Loucy (cell line): ENCODE measurements at regions not wholly inside any gene's neighbourhood (a gene's known extent, or its start where the extent isn't known, plus 50 kb on each side); places are given as distances from the start of the nearest gene placed in this dataset.

Experiments used
- H2AFZ ChIP-seq: fragments of 200-600 bp; sonication (generic); 2 replicates; pipeline ENCODE4 v1.6.0; 2016; ENCODE audit warnings: antibody characterized with exemption, mild to moderate bottlenecking, low read length, moderate library complexity
- H3F3A ChIP-seq: fragments of 200-600 bp; 2 replicates; pipeline ENCODE4 v1.6.0; 2016; ENCODE audit warnings: antibody characterized with exemption, low read depth, mild to moderate bottlenecking
- H3K27me3 ChIP-seq: fragments of 200-600 bp; sonication (generic); 2 replicates; pipeline ENCODE4 v1.6.1; 2014; ENCODE audit warnings: low read length, mild to moderate bottlenecking; ENCODE audit not compliant: insufficient read depth, poor library complexity, severe bottlenecking
- H3K36me3 ChIP-seq: fragments of 200-600 bp; sonication (generic); 2 replicates; pipeline ENCODE4 v1.6.1; 2016; ENCODE audit warnings: low read length; ENCODE audit not compliant: insufficient read depth
- H3K4me1 ChIP-seq: fragments of 200-600 bp; sonication (generic); 2 replicates; pipeline ENCODE4 v1.5.1; 2014; ENCODE audit warnings: low read length, mild to moderate bottlenecking; ENCODE audit not compliant: insufficient read depth, poor library complexity, severe bottlenecking
- H3K4me2 ChIP-seq: fragments of 200-600 bp; sonication (generic); 2 replicates; pipeline ENCODE4 v1.6.0; 2014; ENCODE audit warnings: antibody characterized with exemption, low read length, low read depth, mild to moderate bottlenecking; ENCODE audit not compliant: poor library complexity, severe bottlenecking
- H3K4me3 ChIP-seq: fragments of 200-600 bp; sonication (generic); 2 replicates; pipeline ENCODE4 v1.5.1; 2014; ENCODE audit warnings: low read length, mild to moderate bottlenecking, mixed read lengths; ENCODE audit not compliant: poor library complexity, severe bottlenecking
- H3K79me2 ChIP-seq: fragments of 200-600 bp; sonication (generic); 2 replicates; pipeline ENCODE4 v1.6.1; 2014; ENCODE audit warnings: low read length; ENCODE audit not compliant: insufficient read depth
- H3K9ac ChIP-seq: fragments of 200-600 bp; sonication (generic); 2 replicates; pipeline ENCODE4 v1.6.0; 2014; ENCODE audit warnings: mild to moderate bottlenecking, low read depth, low read length, moderate library complexity; ENCODE audit not compliant: poor library complexity, severe bottlenecking
- H3K9me2 ChIP-seq: fragments of 200-600 bp; sonication (generic); replicated peaks from 2 replicates; pipeline ENCODE4 v1.6.1; 2016; ENCODE audit warnings: low read depth, low read length, mixed read lengths
- H3K9me3 ChIP-seq: fragments of 200-600 bp; sonication (generic); 2 replicates; pipeline ENCODE4 v1.6.1; 2014; ENCODE audit warnings: mild to moderate bottlenecking, antibody characterized with exemption, low read length, low read depth; ENCODE audit not compliant: insufficient read depth
- H4K20me1 ChIP-seq: fragments of 200-600 bp; sonication (generic); 2 replicates; pipeline ENCODE4 v1.6.0; 2014; ENCODE audit warnings: antibody characterized with exemption, low read length, mild to moderate bottlenecking; ENCODE audit not compliant: insufficient read depth, poor library complexity, severe bottlenecking
- CTCF ChIP-seq: fragments of 200-600 bp; sonication (generic); conservative IDR thresholded peaks from 2 replicates; pipeline ENCODE4 v1.5.1; 2014; ENCODE audit warnings: mild to moderate bottlenecking, antibody characterized with exemption, low read length
- EZH2phosphoT487 ChIP-seq: fragments of 200-600 bp; IDR thresholded peaks from 2 replicates; pipeline ENCODE4 v1.6.1; 2018; ENCODE audit warnings: antibody characterized with exemption, mild to moderate bottlenecking, moderate library complexity, borderline replicate concordance

GRCh38 chr5:114953565-114953964 is 216.1 kb downstream of the TRIM36 start:
- Histone ChIP-seq H3K9ac (no peak overlapping the region), H2AFZ (no peak overlapping the region), H3K79me2 (no peaks in the 10 kb centered on the region), H4K20me1 (no peaks in the 10 kb centered on the region), H3K27me3 (no peaks in the 10 kb centered on the region), H3K9me2 (no peaks in the 10 kb centered on the region), H3K4me2 (no peak overlapping the region), H3F3A (no peaks in the 10 kb centered on the region), H3K9me3 (no peaks in the 10 kb centered on the region), H3K4me3 (no peak overlapping the region), H3K36me3 (no peaks in the 10 kb centered on the region), H3K4me1 (no peaks in the 10 kb centered on the region)
- TF ChIP-seq CTCF (no peak), EZH2phosphoT487 (no peak)

- Histone ChIP-seq H3F3A (no peaks in the 10 kb centered on the region), H3K9me3 (no peaks in the 10 kb centered on the region), H3K4me2 (no peak overlapping the region), H3K27me3 (no peaks in the 10 kb centered on the region), H3K9me2 (no peaks in the 10 kb centered on the region), H3K4me3 (no peak overlapping the region), H2AFZ (no peak overlapping the region), H3K4me1 (no peaks in the 10 kb centered on the region), H3K9ac (no peak overlapping the region), H3K79me2 (no peaks in the 10 kb centered on the region), H3K36me3 (no peaks in the 10 kb centered on the region), H4K20me1 (no peaks in the 10 kb centered on the region)
- TF ChIP-seq EZH2phosphoT487 (no peak), CTCF (no peak)
Measured at GRCh38 chr5:114952876-114953275, 216.8 kb downstream of the TRIM36 start.

GRCh38 chr5:114949756-114950155 is 220.0 kb downstream of the TRIM36 start:
- Histone ChIP-seq H3K9ac (no peak overlapping the region), H3K79me2 (no peaks in the 10 kb centered on the region), H4K20me1 (no peaks in the 10 kb centered on the region), H3K9me3 (no peaks in the 10 kb centered on the region), H3K36me3 (no peaks in the 10 kb centered on the region), H3K4me1 (no peaks in the 10 kb centered on the region), H2AFZ (no peak overlapping the region), H3K4me3 (no peak overlapping the region), H3K27me3 (no peaks in the 10 kb centered on the region), H3K4me2 (no peak overlapping the region), H3F3A (no peaks in the 10 kb centered on the region), H3K9me2 (no peaks in the 10 kb centered on the region)
- TF ChIP-seq EZH2phosphoT487 (no peak), CTCF (no peak)
